Heart left ventricle (tissue), 13 donors: ENCODE measurements at regions not wholly inside any gene's neighbourhood (a gene's known extent, or its start where the extent isn't known, plus 50 kb on each side); places are given as distances from the start of the nearest gene placed in this dataset.

ENCODE experiments used
- CTCF ChIP-seq, 12 donors: fragments of 200-600 bp; sonication (generic) in 4 of 12; IDR thresholded peaks; one replicate each; pipeline versions ENCODE4 v1.5.0 to v1.8.0; 2018 to 2022; ENCODE audit warnings: antibody characterized with exemption in 12 of 12, mild to moderate bottlenecking in 5 of 12
- POLR2A ChIP-seq, 2 donors: fragments of 450-650 bp; IDR thresholded peaks; one replicate each; pipeline ENCODE4 v1.6.1; 2017; ENCODE audit warnings: antibody characterized with exemption in 2 of 2, mild to moderate bottlenecking in 2 of 2, moderate library complexity in 2 of 2
- donor health status: ischemic (EF 13 %, LVEDD 7.1; RV severe dilation, severe dysfunction).
- donor health status: DM: no; HTN: yes; CAD: no.
- donor health status: DM: no; HTN: no; CAD: no.
- donor health status: ischemic (EF 25% LVEDD 6.9; RV normal size, moderate dysfunction).
- donor health status: ischemic (EF 25% LVEDD 5.7; RV mildly dilated, moderate dysfunction).
- donor health status: ischemic (EF 35%, LVEDD 5.7; RV mildly dilated, moderate dysfunction).
- donor health status: nonischemic (EF 11% LVEDD 7.7; RV severe dilation, severe dysfunction).
- donor health status: DM: yes; HTN: yes; CAD: no.
- donor health status: PGD.
- donor health status: ischemic (EF 29% LVEDD 5.4; RV normal size, mild dysfunction).
- donor health status: nonischemic (EF 23%, LVEDD 6.1; RV moderate dilation, normal function).

- TF ChIP-seq CTCF (IDR thresholded peaks at IDR 0.05) (no peak), POLR2A (IDR thresholded peaks at IDR 0.05) (no peak)
Measured at GRCh38 chr13:112247471-112248405, 128.4 kb upstream of the SPACA7 start.
